ENCODE measurements at regions not wholly inside any gene's neighbourhood (a gene's known extent, or its start where the extent isn't known, plus 50 kb on each side); places are given as distances from the start of the nearest gene placed in this dataset.

- intact Hi-C loops (cut with micrococcal nuclease): no loop called here
- Mint-ChIP-seq H3K4me1 (no peaks in the 10 kb centered on the region), H3K9me3 (peaks cover 29% of the 10 kb centered on the region), H3K27ac (no peak overlapping the region), H3K36me3 (ENCODE audit: low read depth) (no peaks in the 10 kb centered on the region), H3K27me3 (peaks cover 52% of the 10 kb centered on the region), H3K4me3 (no peak overlapping the region)
- DNase-seq (no peak), ATAC-seq (ENCODE audit: low read depth) (no peak)
- POLR2A ChIA-PET: no interaction called here
- CTCF ChIA-PET: no interaction called here
- TF ChIP-seq, protein P1, sequence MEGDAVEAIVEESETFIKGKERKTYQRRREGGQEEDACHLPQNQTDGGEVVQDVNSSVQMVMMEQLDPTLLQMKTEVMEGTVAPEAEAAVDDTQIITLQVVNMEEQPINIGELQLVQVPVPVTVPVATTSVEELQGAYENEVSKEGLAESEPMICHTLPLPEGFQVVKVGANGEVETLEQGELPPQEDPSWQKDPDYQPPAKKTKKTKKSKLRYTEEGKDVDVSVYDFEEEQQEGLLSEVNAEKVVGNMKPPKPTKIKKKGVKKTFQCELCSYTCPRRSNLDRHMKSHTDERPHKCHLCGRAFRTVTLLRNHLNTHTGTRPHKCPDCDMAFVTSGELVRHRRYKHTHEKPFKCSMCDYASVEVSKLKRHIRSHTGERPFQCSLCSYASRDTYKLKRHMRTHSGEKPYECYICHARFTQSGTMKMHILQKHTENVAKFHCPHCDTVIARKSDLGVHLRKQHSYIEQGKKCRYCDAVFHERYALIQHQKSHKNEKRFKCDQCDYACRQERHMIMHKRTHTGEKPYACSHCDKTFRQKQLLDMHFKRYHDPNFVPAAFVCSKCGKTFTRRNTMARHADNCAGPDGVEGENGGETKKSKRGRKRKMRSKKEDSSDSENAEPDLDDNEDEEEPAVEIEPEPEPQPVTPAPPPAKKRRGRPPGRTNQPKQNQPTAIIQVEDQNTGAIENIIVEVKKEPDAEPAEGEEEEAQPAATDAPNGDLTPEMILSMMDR (IDR thresholded peaks at IDR 0.05): no peak
These were observed 220.8 kb upstream of the NFE2L3 start for GRCh38 chr7:25931156-25931555.

DNA sequence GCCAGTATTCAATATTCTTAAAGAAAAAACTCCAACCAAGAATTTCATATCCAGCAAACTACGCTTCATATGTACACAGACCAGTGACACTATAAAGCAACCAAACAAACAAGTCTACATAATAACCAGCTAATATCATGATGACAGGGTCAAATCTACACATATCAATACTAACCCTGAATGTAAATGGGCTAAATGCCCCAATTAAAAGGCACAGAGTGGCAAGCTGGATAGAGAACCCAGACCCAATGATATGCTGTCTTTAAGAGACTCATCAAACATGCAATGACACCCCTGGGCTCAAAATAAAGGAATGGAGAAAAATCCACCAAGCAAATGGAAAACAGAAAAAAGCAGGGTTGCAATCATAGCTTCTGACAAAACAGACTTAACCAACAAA, 218.1 kb upstream of the NFE2L3 start:
- Mint-ChIP-seq H3K27me3 (peaks cover 49% of the 10 kb centered on the region), H3K36me3 (ENCODE audit: low read depth) (no peaks in the 10 kb centered on the region), H3K4me3 (no peak overlapping the region), H3K4me1 (no peaks in the 10 kb centered on the region), H3K9me3 (peaks cover 28% of the 10 kb centered on the region), H3K27ac (no peak overlapping the region)
- intact Hi-C loops (cut with micrococcal nuclease): no loop called here
- no peak for ATAC-seq (ENCODE audit: low read depth)
- TF ChIP-seq, protein P1 (IDR thresholded peaks at IDR 0.05): no peak
- CTCF ChIA-PET: interaction anchor here (1.0 kb wide), 1 partner anchor 27 kb away, joined by 3 read pairs; no protein-coding TSS in a partner anchor
- DNase-seq: no peak
- POLR2A ChIA-PET: no interaction called here

- no peak overlapping the region for H3K4me3 Mint-ChIP-seq
- intact Hi-C loops (cut with micrococcal nuclease): no loop called here
- no peaks in the 10 kb centered on the region for H3K4me1 Mint-ChIP-seq
- ATAC-seq (ENCODE audit: low read depth) (no peak), DNase-seq (no peak)
- CTCF ChIA-PET: no interaction called here
- H3K36me3 Mint-ChIP-seq (ENCODE audit: low read depth): no peaks in the 10 kb centered on the region
- peaks cover 3% of the 10 kb centered on the region for H3K9me3 Mint-ChIP-seq
- TF ChIP-seq, protein P1 (IDR thresholded peaks at IDR 0.05): no peak
- POLR2A ChIA-PET: interaction anchor here (1.4 kb wide), 1 partner anchor 9 kb away, joined by 3 read pairs; no protein-coding TSS in a partner anchor
- no peak overlapping the region for H3K27ac Mint-ChIP-seq
- H3K27me3 Mint-ChIP-seq: peaks cover 47% of the 10 kb centered on the region
These were observed 211.7 kb upstream of the NFE2L3 start for GRCh38 chr7:25940086-25940906.

GRCh38 chr7:25944777-25945515, 207.1 kb upstream of the NFE2L3 start:
- DNase-seq (no peak), ATAC-seq (ENCODE audit: low read depth) (no peak)
- Mint-ChIP-seq H3K27ac (no peak overlapping the region), H3K9me3 (no peaks in the 10 kb centered on the region), H3K27me3 (peaks cover 47% of the 10 kb centered on the region), H3K4me3 (no peak overlapping the region), H3K36me3 (ENCODE audit: low read depth) (no peaks in the 10 kb centered on the region), H3K4me1 (peaks cover 21% of the 10 kb centered on the region)
- intact Hi-C loops (cut with micrococcal nuclease): no loop called here
- ChIA-PET CTCF (no interaction called here), POLR2A (interaction anchor here (1.3 kb wide), 1 partner anchor 23 kb away, joined by 4 read pairs; no protein-coding TSS in a partner anchor)
- TF ChIP-seq, protein P1 (IDR thresholded peaks at IDR 0.05): no peak

DNA sequence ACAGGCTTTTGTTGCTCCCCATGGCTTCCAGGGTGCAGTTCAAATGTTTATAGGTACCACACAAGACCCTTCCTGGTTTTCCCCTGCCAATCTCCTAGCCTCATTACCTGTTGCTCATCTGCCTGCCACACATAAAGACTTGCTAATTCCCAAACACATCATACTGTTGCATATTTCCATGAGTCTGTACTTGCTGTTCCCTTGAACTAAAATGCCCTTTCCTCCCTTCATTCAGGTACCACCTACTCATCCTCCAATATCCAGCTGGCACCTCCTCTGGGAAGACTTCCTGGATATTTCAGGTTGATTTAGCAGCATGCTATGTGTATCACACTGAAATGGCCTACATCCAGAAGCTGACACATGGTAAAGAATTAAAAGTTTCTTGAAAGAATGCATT, 206.4 kb upstream of the NFE2L3 start:
- DNase-seq (no peak), ATAC-seq (ENCODE audit: low read depth) (no peak)
- ChIA-PET POLR2A (interaction anchor here (1.3 kb wide), 1 partner anchor 23 kb away, joined by 4 read pairs; no protein-coding TSS in a partner anchor), CTCF (no interaction called here)
- Mint-ChIP-seq H3K36me3 (ENCODE audit: low read depth) (no peaks in the 10 kb centered on the region), H3K4me3 (no peak overlapping the region), H3K4me1 (peaks cover 27% of the 10 kb centered on the region), H3K27me3 (peaks cover 45% of the 10 kb centered on the region), H3K9me3 (no peaks in the 10 kb centered on the region), H3K27ac (no peak overlapping the region)
- TF ChIP-seq, protein P1 (IDR thresholded peaks at IDR 0.05): no peak
- intact Hi-C loops (cut with micrococcal nuclease): no loop called here
